NCI-H1105 treated with DMSO at 0.1 percent for 48 hours (cell line): ENCODE measurements at regions not wholly inside any gene's neighbourhood (a gene's known extent, or its start where the extent isn't known, plus 50 kb on each side); places are given as distances from the start of the nearest gene placed in this dataset.

Experiments
- DNase-seq: peaks from one replicate; lab custom pipeline; 2025; lab: John Stamatoyannopoulos, UW

DNA sequence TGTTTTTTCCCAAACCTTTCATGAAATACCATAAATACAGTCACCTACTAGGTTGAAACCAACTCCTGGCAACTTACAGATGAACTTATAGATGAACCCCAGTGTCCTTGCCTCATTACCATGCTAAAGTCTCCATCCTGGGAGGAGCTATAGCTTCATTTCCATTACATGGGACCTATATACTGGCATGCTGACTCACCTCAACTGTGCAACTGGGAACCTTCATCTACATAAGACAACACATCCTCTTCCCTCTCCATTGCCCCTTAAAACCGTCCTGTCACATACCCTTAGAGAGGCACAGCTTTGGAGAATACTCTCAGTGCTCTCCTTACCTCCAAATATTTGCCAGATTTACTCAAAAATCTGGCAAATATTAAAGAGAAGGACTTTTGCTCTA is 638.3 kb downstream of the HTR1A start:
- DNase-seq: no peak

DNA sequence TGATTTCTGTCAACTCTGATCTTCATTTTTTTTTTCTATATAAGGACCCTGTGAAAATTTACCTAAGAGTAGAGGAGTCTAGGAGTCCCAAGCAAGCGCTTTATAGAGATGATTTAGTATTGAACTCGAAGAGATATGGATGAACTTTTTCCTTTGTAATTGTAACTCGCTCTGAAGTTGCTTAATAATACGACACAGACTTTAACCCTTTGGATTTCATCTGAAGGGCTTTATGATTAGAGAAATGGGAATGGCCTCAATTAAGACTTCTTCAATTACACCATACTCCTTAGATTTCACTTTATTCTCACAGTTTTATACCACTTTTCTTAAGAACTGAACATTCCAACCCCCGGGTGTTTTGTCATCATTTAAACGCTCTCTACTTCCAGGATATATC is 647.7 kb downstream of the HTR1A start:
- no peak for DNase-seq

DNA sequence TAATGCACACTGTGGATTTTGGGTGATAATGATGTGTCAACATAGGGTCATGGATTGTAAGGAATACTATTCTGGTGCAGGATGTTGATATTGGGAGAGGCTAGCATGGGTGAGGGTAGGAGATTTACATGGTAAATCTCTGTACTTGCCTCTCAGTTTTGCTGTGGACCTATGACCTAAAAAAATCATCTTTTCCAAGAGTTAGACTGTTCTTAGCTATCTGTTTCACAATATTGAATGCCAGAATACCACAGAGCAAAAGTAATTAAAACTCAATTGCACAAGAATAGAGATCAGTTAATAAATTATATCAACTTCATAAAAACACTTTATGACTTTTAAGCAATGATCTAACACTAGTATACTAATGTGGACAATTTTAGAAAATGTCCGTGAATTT is 651.6 kb downstream of the HTR1A start:
- DNase-seq: no peak

DNA sequence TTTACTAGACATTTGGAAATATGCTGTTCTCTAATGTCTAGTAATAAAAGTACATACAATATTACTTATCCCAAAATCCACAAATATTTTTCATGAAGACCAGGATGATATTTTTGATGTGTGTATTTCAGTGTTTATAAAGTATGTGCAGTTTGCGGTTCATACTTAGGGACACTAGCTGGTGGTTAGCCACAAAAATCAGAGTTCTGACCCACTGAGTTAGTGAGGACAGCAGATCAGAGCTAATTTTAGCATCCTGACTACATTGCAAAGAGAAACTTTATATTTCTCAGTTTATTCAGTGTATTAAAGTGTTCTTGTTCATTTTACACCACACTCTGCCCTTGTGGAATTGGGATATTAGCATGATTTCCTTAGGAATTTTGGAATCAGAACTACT is 655.3 kb downstream of the HTR1A start:
- no peak for DNase-seq

DNA sequence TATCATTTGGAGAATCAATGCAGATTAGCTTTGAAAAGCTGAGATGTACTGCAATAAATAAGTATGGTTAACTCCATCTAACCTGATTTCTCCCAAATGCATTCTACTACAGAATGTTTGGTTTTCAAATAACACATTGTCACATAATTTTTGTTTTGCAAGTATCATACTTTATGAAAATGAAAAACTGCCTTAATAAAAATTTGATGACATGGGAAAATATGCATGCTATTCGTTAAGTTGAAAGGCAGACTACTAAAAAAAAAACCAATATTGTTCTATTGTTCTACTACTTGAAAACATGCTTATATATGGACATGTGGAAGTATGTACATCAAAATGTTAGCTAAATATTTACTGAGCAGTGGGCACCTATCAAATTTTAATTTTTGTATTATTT is 668.9 kb downstream of the HTR1A start:
- no peak for DNase-seq

DNA sequence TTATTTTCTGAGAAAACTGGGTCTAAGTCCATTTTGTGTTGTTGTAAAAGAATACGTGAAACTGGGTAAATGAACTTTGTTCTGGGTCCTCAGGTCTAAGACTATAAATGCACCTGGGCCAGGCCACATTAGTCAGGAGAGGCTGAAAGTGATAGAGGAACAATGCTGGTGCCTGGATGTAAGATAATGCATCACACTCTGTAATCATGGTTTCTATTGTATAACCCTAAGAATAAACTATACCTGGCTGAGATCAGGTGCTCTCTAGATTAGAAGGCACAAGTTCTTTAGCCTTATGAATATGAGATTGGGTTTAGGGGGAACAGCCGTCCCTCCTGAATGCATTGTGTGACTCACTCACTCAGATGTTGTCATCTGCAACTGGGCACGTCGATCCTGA is 675.5 kb downstream of the HTR1A start:
- DNase-seq: no peak

DNA sequence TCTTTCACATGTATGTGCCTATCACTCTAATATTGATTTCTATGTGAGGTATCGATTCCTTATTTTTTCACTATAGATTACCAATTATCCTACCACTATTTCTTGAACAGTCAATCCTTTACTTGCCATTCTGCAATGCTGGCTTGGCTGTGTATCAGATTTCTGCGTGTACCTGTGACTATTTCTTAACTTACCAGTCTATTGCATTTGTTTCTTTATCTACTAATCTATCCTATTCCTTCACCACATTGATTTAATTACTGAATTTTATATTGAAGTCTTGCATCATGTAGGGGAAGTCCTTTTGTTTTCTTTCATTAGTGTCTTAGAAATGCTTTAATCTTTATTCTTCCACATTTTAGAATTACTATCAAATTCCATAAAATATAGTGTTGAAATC is 684.8 kb downstream of the LRRC70 start:
- DNase-seq: no peak

DNA sequence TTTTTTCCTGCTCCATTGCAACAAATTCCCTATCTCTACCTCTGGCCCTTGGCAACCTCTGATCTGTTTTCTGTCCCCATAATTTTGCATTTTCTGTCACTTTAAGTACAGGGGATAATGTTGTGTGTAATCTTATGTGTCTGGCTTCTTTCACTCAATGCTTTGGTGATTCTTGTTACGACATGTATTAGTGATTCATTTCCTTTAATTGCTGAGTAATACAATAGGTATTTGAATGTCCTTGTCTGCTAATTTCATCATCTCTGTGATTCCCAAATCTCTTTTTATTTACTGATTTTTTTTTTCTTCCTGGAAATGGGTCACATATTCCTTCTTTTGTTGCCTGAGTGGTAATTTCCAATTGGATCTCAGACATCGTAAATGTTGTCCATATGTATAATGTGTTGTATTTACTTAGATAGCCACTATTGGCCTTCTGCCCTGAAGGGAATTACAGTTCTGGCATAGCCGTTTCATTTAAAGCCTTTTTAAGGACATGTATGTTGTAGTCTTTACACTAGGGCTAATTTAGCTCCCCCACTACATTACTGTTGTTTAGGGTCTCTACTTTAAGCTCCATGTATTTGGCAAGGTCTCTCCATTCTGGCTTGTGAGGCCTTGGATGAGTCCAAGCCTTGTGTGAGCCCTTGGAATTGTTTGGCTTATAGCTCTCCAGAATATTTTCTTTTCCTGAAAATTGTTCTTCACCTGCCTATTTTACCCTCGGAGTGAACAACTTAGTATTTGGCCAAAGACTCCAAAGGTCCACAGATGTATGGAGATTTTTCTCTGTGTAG is 683.8 kb downstream of the LRRC70 start:
- peak; percentile 4 for DNase-seq

- no peak for DNase-seq
These were observed 683.1 kb downstream of the LRRC70 start for GRCh38 chr5:63261695-63262094.

DNA sequence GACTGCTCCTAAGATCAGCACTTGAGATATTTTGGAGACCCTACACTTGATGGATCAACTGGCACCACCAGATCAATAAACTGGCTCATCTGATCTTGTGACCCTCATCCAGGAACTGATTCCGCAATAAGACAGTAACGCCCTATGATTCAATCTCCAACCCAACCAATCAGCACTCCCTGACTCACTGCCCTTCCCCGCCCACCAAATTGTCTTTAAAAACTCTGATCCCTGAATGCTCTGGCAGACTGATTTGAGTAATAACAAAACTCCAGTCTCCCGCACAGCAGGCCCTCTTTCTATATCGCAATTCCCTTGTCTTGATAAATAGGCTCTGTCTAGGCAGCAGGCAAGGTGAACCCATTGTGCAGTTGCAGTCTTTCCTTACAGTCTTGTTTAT is 677.0 kb downstream of the LRRC70 start:
- no peak for DNase-seq

DNA sequence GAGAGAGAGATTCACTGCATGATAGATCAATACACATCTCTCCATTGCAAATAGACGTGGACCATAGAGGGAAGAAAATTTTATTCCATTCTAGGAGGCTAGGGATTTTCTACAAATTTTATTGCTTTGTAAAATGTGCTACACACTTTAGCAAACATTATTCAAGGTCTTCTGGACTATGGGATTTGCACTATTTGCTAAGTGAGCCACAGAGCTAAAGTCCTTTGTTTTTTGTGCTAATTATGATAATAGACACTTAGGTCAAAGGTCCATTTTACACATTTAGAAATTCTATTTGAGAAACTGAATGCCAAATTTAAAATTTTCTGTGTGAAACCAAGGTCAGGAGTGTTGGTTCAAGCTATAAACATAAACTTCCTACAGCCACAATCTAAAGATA is 672.3 kb downstream of the LRRC70 start:
- no peak for DNase-seq

- no peak for DNase-seq
These were observed 671.3 kb downstream of the LRRC70 start for GRCh38 chr5:63249960-63250359.

DNA sequence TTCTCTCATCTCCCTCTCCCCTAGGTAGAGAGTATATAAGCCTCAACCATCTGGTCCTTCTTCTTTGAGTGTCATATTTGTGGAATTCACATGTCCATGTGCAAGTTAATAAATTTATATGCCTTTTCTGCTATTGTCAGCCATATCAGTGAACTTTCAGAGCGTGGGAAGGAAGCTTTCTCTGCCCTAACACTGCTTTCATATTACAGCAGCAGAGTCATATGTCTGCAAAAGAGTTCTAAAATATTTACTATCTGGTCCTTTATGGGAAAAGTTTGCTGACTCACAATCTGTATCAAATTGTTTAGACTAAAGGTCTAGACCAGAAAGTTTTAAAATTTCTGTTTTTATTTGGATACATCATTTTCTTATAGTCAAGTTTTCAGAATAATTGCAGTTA is 669.0 kb downstream of the LRRC70 start:
- DNase-seq: no peak

DNA sequence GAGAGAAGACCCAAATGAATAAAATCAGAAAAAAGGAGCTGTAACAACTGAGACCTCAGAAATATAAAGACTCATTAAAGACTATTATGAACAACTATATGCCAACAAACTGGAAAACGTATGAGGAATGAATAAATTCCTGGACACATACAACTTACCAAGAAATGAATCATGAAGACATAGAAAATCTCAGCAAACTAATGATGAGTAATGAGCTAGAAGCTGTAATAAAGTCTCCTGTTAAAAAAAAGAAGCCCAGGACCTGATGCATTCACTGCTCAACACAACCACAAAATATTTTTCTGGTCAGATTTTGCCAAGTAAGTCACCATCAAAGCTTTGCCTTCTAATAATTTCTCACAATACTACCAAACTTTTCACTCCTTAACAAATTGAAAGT is 666.7 kb downstream of the LRRC70 start:
- DNase-seq: no peak

DNA sequence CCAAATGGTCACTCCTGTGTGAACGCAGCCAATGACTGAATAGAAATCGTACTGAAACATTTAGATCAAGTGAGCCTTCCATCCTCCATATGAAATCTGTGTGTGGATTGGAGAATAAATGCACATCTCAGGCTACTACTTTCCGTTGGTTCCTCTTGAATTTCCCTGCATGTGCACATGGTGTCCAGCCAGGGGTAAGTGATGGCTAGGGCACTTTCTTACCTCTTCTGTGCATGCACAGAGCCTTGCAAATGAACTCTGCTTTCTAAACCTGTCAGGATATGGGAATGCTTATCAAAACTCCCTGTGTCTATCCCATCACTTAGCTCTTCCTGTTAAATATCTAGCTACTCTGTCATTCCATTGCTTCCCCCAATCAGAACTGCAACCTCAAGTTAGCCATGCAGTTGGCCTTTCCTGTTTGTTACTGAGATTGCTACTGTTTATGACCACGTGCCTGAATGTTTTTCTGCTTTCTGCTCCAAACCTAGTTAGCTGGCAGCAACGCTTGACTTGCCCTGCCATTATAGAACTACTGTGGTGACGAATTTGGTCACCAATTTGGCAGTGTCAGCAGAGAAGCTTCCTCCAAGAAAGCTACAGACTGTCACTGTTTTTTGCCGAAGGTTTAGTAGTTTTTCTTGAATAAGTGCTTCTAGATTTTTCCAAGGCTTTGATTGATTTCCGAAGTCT is 661.6 kb downstream of the LRRC70 start:
- DNase-seq: no peak

GRCh38 chr5:63233911-63234310 is 655.3 kb downstream of the LRRC70 start:
- DNase-seq: no peak

GRCh38 chr5:63233361-63233760 is 654.7 kb downstream of the LRRC70 start:
- DNase-seq: no peak

GRCh38 chr5:63230754-63231153 is 652.1 kb downstream of the LRRC70 start:
- no peak for DNase-seq

DNA sequence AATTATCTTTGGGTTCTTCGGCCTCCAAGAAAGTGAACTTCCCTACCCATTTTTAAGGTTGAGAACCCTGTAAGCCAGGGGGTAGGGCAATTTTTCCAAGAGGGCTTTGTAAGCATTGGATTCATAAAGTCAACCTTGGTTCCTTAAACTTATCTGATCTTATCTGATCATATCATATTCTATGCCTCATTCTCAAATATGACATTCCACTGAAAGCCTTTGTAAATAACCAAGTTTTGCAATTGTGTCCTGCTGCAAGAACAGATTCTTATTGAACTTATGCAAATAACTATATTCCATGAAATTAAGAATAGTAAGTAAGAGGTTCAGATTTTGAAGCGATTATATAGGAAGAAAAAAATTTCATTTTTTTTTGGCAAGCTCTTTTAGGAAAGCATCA is 649.5 kb downstream of the LRRC70 start:
- DNase-seq: no peak

- DNase-seq: no peak
These were observed 641.6 kb downstream of the LRRC70 start for GRCh38 chr5:63220244-63220643.

GRCh38 chr5:63217422-63217821 is 638.8 kb downstream of the LRRC70 start:
- no peak for DNase-seq

- DNase-seq: no peak
These were observed 634.6 kb downstream of the LRRC70 start for GRCh38 chr5:63213256-63213655.

- DNase-seq: no peak
These were observed 633.0 kb downstream of the LRRC70 start for GRCh38 chr5:63211448-63212132.
